SK-N-SH (cell line): ENCODE measurements at regions not wholly inside any gene's neighbourhood (a gene's known extent, or its start where the extent isn't known, plus 50 kb on each side); places are given as distances from the start of the nearest gene placed in this dataset.

ENCODE experiments used
- CTCF ChIA-PET: fragments of 300-600, 350-600 bp; formaldehyde crosslinking; extraction: SDS; loops from one replicate; lab custom pipeline; 2021; lab: Yijun Ruan, JAX
- POLR2A ChIA-PET: fragments of 350-600 bp; sonication (Branson Sonifier 250); formaldehyde crosslinking; extraction: SDS; loops from one replicate; lab custom pipeline; 2020; ENCODE audit warnings: antibody characterized with exemption, inconsistent platforms; lab: Yijun Ruan, JAX
- DNase-seq: peaks from one replicate; pipeline ENCODE4 v3.0.0; 2012
- H2AFZ ChIP-seq: fragments of 200-600 bp; sonication (generic); 2 replicates; pipeline ENCODE4 v1.8.1; 2016; ENCODE audit warnings: antibody characterized with exemption, mild to moderate bottlenecking, low read depth
- H3F3A ChIP-seq: fragments of 200-600 bp; sonication (generic); replicated peaks from 2 replicates; pipeline ENCODE3; 2016; ENCODE audit warnings: antibody characterized with exemption, mild to moderate bottlenecking; ENCODE audit not compliant: insufficient read depth
- H3K27ac ChIP-seq, 2 experiments: fragments of 200-500 bp in 1 of 2; fragments of 200-600 bp in 1 of 2; sonication (Bioruptor generic) in 1 of 2; sonication (generic), shearing (Covaris generic) in 1 of 2; 2 replicates each; pipeline versions ENCODE4 v1.5.1 to v1.6.1; 2014 to 2016; ENCODE audit warnings: low read depth in 2 of 2, inconsistent platforms in 1 of 2, low read length in 1 of 2, mild to moderate bottlenecking in 1 of 2, mixed read lengths in 1 of 2
- H3K27me3 ChIP-seq: fragments of 200-600 bp; sonication (generic), shearing (Covaris generic); 2 replicates; pipeline ENCODE4 v1.6.1; 2016; ENCODE audit warnings: mixed run types; ENCODE audit not compliant: insufficient read depth
- H3K36me3 ChIP-seq, 2 experiments: fragments of 200-500 bp in 1 of 2; fragments of 200-600 bp in 1 of 2; sonication (Bioruptor generic) in 1 of 2; sonication (generic) in 1 of 2; replicated peaks in 1 of 2; 2 replicates each; pipeline versions ENCODE3 to v1.5.1; 2014 to 2016; ENCODE audit warnings: low read length in 1 of 2, mild to moderate bottlenecking in 1 of 2; ENCODE audit not compliant: insufficient read depth in 2 of 2, control insufficient read depth in 1 of 2
- H3K4me1 ChIP-seq, 2 experiments: fragments of 200-500 bp in 1 of 2; fragments of 200-600 bp in 1 of 2; sonication (Bioruptor generic) in 1 of 2; sonication (generic), shearing (Covaris generic) in 1 of 2; 2 replicates each; pipeline versions ENCODE4 v1.5.1 to v1.6.1; 2014 to 2016; ENCODE audit warnings: low read depth in 1 of 2, low read length in 1 of 2, mixed run types in 1 of 2; ENCODE audit not compliant: insufficient read depth in 2 of 2, control insufficient read depth in 1 of 2
- H3K4me2 ChIP-seq: fragments of 200-600 bp; sonication (generic), shearing (Covaris generic); 2 replicates; pipeline ENCODE4 v1.6.1; 2017; ENCODE audit warnings: mixed run types
- H3K4me3 ChIP-seq, 2 experiments: fragments of 200-500 bp in 1 of 2; fragments of 200-600 bp in 1 of 2; sonication (Bioruptor generic) in 1 of 2; sonication (generic), shearing (Covaris generic) in 1 of 2; 2 replicates each; pipeline versions ENCODE4 v1.5.1 to v1.8.1; 2014 to 2016; ENCODE audit warnings: low read depth in 2 of 2, inconsistent platforms in 1 of 2, low read length in 1 of 2, mild to moderate bottlenecking in 1 of 2, mixed read lengths in 1 of 2, moderate library complexity in 1 of 2
- H3K79me2 ChIP-seq: fragments of 200-600 bp; sonication (generic); 2 replicates; pipeline ENCODE4 v1.8.1; 2017; ENCODE audit warnings: mild to moderate bottlenecking; ENCODE audit not compliant: insufficient read depth
- H3K9ac ChIP-seq: fragments of 200-600 bp; sonication (generic); 2 replicates; pipeline ENCODE4 v1.6.1; 2017; ENCODE audit warnings: mixed run types
- H3K9me2 ChIP-seq: fragments of 200-600 bp; sonication (generic); 2 replicates; pipeline ENCODE4 v1.6.1; 2017; ENCODE audit warnings: mixed run types
- H3K9me3 ChIP-seq: fragments of 200-600 bp; sonication (generic); 2 replicates; pipeline ENCODE4 v1.6.1; 2017; ENCODE audit warnings: mixed run types, mild to moderate bottlenecking, moderate library complexity
- H4K20me1 ChIP-seq: fragments of 200-600 bp; sonication (generic); 2 replicates; pipeline ENCODE4 v1.6.1; 2017; ENCODE audit warnings: mild to moderate bottlenecking, mixed run types; ENCODE audit not compliant: insufficient read depth
- CTCF ChIP-seq: fragments of 200-600 bp; sonication (generic); IDR thresholded peaks from 2 replicates; pipeline ENCODE4 v1.6.1; 2017; ENCODE audit warnings: antibody characterized with exemption, mild to moderate bottlenecking, moderate library complexity
- EP300 ChIP-seq, 2 experiments: IDR thresholded peaks; 2 replicates each; pipeline versions ENCODE4 v1.4.0 to v1.6.1; 2012; ENCODE audit warnings: borderline replicate concordance in 1 of 2, low read depth in 1 of 2, low read length in 1 of 2
- EZH2phosphoT487 ChIP-seq: fragments of 200-600 bp; sonication (generic); IDR thresholded peaks from 2 replicates; pipeline ENCODE4 v1.6.1; 2017; ENCODE audit warnings: low read depth, mixed run types, mild to moderate bottlenecking, antibody characterized with exemption, moderate library complexity, borderline replicate concordance
- FOSL2 ChIP-seq: IDR thresholded peaks from 2 replicates; pipeline ENCODE4 v1.4.0; 2012; ENCODE audit warnings: low read depth, mild to moderate bottlenecking, moderate library complexity, borderline replicate concordance
- FOXJ3 ChIP-seq: sonication (generic); formaldehyde crosslinking; IDR thresholded peaks from 2 replicates; pipeline ENCODE4 v1.5.1; 2020; ENCODE audit warnings: mild to moderate bottlenecking, missing genetic modification reagents
- FOXM1 ChIP-seq: IDR thresholded peaks from 2 replicates; pipeline ENCODE4 v1.4.0; 2012; ENCODE audit warnings: low read depth, mild to moderate bottlenecking
- GABPA ChIP-seq: IDR thresholded peaks from 2 replicates; pipeline ENCODE4 v1.4.0; 2012; ENCODE audit warnings: low read depth, mild to moderate bottlenecking
- GATA2 ChIP-seq: sonication (generic); formaldehyde crosslinking; IDR thresholded peaks from 2 replicates; pipeline ENCODE4 v1.5.0; 2020; ENCODE audit warnings: mild to moderate bottlenecking, missing genetic modification reagents
- JUND ChIP-seq: IDR thresholded peaks from 2 replicates; pipeline ENCODE4 v1.4.0; 2012
- MAX ChIP-seq: IDR thresholded peaks from 2 replicates; pipeline ENCODE4 v1.4.0; 2012; ENCODE audit warnings: low read depth
- MXI1 ChIP-seq: IDR thresholded peaks from 2 replicates; pipeline ENCODE4 v1.6.1; 2012; ENCODE audit warnings: mild to moderate bottlenecking, low read depth, low read length, improper control_type of control experiment
- PBX3 ChIP-seq: IDR thresholded peaks from 2 replicates; pipeline ENCODE4; 2012
- RAD21 ChIP-seq: IDR thresholded peaks from 2 replicates; pipeline ENCODE4 v1.6.1; 2012; ENCODE audit warnings: mild to moderate bottlenecking, low read length
- RFX5 ChIP-seq: IDR thresholded peaks from 2 replicates; pipeline ENCODE4 v1.6.1; 2012; ENCODE audit warnings: mild to moderate bottlenecking, improper control_type of control experiment, low read length
- RXRA ChIP-seq: IDR thresholded peaks from 2 replicates; pipeline ENCODE4 v1.4.0; 2012; ENCODE audit warnings: low read depth, mild to moderate bottlenecking, borderline replicate concordance
- SIN3A ChIP-seq: IDR thresholded peaks from 2 replicates; pipeline ENCODE4 v1.6.1; 2012; ENCODE audit warnings: low read depth, mild to moderate bottlenecking, low read length, moderate library complexity, borderline replicate concordance
- TCF12 ChIP-seq: IDR thresholded peaks from 2 replicates; pipeline ENCODE4 v1.4.0; 2012
- YY1 ChIP-seq: IDR thresholded peaks from 2 replicates; pipeline ENCODE4 v1.4.0; 2012; ENCODE audit warnings: low read depth, mild to moderate bottlenecking
- WGBS: methylation state at CpG from one replicate; pipeline ENCODE4 v1.1.6; 2017; ENCODE audit warnings: low lambda C conversion rate; 5-methylcytosine and 5-hydroxymethylcytosine counted together
- TF ChIP-seq, protein P1 (sequence below): IDR thresholded peaks from 2 replicates; pipeline ENCODE4 v1.6.1; 2012; ENCODE audit warnings: mild to moderate bottlenecking, low read depth, low read length, moderate library complexity
- TF ChIP-seq, protein P2 (sequence below): IDR thresholded peaks from 2 replicates; pipeline ENCODE4 v1.4.0; 2012; ENCODE audit warnings: low read depth, borderline replicate concordance

- POLR2A ChIA-PET = no interaction called here
- WGBS = 13% methylated on average over 1 of the region's 1 CpG
- no peak overlapping the region for H3K27ac ChIP-seq
Observed at GRCh38 chr3:87837076-87837475, 221.7 kb downstream of the CGGBP1 start.

More at GRCh38 chr3:87837076-87837475, 221.7 kb downstream of the CGGBP1 start:
- no peaks in the 10 kb centered on the region for H3K27me3 ChIP-seq
- H3K9me3 ChIP-seq = no peaks in the 10 kb centered on the region
- H2AFZ ChIP-seq = no peak overlapping the region
- DNase-seq = no peak
- H3K4me3 ChIP-seq = no peak overlapping the region
- no peaks in the 10 kb centered on the region for H3F3A ChIP-seq
- H4K20me1 ChIP-seq = no peaks in the 10 kb centered on the region
- no peak overlapping the region for H3K9ac ChIP-seq
- H3K36me3 ChIP-seq = no peaks in the 10 kb centered on the region
- CTCF ChIA-PET = no interaction called here
- no peaks in the 10 kb centered on the region for H3K79me2 ChIP-seq
- no peak for TF ChIP-seq FOXJ3 (CRISPR knock-in tag)
- TF ChIP-seq GATA2 (CRISPR knock-in tag) = no peak
- TF ChIP-seq RFX5 = no peak
- TF ChIP-seq GABPA = no peak
- no peak for TF ChIP-seq RAD21
- TF ChIP-seq, protein P1, sequence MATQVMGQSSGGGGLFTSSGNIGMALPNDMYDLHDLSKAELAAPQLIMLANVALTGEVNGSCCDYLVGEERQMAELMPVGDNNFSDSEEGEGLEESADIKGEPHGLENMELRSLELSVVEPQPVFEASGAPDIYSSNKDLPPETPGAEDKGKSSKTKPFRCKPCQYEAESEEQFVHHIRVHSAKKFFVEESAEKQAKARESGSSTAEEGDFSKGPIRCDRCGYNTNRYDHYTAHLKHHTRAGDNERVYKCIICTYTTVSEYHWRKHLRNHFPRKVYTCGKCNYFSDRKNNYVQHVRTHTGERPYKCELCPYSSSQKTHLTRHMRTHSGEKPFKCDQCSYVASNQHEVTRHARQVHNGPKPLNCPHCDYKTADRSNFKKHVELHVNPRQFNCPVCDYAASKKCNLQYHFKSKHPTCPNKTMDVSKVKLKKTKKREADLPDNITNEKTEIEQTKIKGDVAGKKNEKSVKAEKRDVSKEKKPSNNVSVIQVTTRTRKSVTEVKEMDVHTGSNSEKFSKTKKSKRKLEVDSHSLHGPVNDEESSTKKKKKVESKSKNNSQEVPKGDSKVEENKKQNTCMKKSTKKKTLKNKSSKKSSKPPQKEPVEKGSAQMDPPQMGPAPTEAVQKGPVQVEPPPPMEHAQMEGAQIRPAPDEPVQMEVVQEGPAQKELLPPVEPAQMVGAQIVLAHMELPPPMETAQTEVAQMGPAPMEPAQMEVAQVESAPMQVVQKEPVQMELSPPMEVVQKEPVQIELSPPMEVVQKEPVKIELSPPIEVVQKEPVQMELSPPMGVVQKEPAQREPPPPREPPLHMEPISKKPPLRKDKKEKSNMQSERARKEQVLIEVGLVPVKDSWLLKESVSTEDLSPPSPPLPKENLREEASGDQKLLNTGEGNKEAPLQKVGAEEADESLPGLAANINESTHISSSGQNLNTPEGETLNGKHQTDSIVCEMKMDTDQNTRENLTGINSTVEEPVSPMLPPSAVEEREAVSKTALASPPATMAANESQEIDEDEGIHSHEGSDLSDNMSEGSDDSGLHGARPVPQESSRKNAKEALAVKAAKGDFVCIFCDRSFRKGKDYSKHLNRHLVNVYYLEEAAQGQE = no peak
- TF ChIP-seq, protein P2, sequence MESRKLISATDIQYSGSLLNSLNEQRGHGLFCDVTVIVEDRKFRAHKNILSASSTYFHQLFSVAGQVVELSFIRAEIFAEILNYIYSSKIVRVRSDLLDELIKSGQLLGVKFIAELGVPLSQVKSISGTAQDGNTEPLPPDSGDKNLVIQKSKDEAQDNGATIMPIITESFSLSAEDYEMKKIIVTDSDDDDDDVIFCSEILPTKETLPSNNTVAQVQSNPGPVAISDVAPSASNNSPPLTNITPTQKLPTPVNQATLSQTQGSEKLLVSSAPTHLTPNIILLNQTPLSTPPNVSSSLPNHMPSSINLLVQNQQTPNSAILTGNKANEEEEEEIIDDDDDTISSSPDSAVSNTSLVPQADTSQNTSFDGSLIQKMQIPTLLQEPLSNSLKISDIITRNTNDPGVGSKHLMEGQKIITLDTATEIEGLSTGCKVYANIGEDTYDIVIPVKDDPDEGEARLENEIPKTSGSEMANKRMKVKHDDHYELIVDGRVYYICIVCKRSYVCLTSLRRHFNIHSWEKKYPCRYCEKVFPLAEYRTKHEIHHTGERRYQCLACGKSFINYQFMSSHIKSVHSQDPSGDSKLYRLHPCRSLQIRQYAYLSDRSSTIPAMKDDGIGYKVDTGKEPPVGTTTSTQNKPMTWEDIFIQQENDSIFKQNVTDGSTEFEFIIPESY = no peak
- TF ChIP-seq FOSL2 = no peak
- no peak for TF ChIP-seq CTCF
- TF ChIP-seq TCF12 = no peak
- TF ChIP-seq SIN3A = no peak
- no peak for TF ChIP-seq JUND
- TF ChIP-seq RXRA = no peak
- no peak for TF ChIP-seq PBX3
- no peak for TF ChIP-seq YY1
- no peak for TF ChIP-seq FOXM1
- TF ChIP-seq MAX = no peak
- no peak for TF ChIP-seq EZH2phosphoT487
- no peak for TF ChIP-seq EP300 (IDR thresholded peaks at IDR 0.05; ENCODE audit: borderline replicate concordance in 1 of 2, low read depth in 1 of 2, low read length in 1 of 2)
- no peak for TF ChIP-seq MXI1
- H3K4me2 ChIP-seq = no peak overlapping the region
- H3K4me1 ChIP-seq = no peaks in the 10 kb centered on the region; a peak in 1 of 4 replicates
- H3K9me2 ChIP-seq = no peaks in the 10 kb centered on the region
